ENCODE measurements at regions not wholly inside any gene's neighbourhood (a gene's known extent, or its start where the extent isn't known, plus 50 kb on each side); places are given as distances from the start of the nearest gene placed in this dataset.

DNA sequence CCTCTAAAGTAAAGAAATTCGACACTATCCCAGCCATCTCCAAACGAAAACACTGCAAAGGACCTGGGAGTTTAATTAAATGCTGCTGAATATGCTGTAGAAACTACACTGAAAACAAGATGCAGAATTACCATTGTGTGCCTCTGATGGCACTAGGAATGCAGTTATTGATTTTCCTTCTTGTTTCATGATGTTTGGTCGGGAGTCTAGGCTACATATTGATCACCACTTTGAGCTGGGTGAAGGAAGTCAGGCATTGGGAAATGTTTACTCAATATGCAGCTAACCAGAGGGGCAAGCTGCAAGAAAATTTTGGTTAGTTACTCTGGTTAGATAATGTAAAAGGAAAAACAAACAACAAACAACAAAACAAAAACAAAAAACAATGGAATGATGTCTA lies 650.7 kb upstream of the GALNTL6 start:
- no peaks in the 10 kb centered on the region for H3K36me3 Mint-ChIP-seq (ENCODE audit: insufficient read depth, unreplicated experiment)
- no peak overlapping the region for H3K27ac Mint-ChIP-seq (ENCODE audit: low read depth, unreplicated experiment)
- H3K4me1 Mint-ChIP-seq (ENCODE audit: insufficient read depth, unreplicated experiment), result no peaks in the 10 kb centered on the region
- no peak for DNase-seq (ENCODE audit: unreplicated experiment)
- H3K9me3 Mint-ChIP-seq (ENCODE audit: unreplicated experiment), result no peaks in the 10 kb centered on the region
- ChIA-PET CTCF (no interaction called here), POLR2A (interaction anchor here (0.8 kb wide), 1 partner anchor 41 kb away, joined by 3 read pairs; no protein-coding TSS in a partner anchor)
- intact Hi-C loops (cut with micrococcal nuclease), result no loop called here
- H3K27me3 Mint-ChIP-seq (ENCODE audit: insufficient read depth, unreplicated experiment), result no peaks in the 10 kb centered on the region
- BruUV-seq (replicated peaks), result no TSS peak
- TF ChIP-seq, protein P1, sequence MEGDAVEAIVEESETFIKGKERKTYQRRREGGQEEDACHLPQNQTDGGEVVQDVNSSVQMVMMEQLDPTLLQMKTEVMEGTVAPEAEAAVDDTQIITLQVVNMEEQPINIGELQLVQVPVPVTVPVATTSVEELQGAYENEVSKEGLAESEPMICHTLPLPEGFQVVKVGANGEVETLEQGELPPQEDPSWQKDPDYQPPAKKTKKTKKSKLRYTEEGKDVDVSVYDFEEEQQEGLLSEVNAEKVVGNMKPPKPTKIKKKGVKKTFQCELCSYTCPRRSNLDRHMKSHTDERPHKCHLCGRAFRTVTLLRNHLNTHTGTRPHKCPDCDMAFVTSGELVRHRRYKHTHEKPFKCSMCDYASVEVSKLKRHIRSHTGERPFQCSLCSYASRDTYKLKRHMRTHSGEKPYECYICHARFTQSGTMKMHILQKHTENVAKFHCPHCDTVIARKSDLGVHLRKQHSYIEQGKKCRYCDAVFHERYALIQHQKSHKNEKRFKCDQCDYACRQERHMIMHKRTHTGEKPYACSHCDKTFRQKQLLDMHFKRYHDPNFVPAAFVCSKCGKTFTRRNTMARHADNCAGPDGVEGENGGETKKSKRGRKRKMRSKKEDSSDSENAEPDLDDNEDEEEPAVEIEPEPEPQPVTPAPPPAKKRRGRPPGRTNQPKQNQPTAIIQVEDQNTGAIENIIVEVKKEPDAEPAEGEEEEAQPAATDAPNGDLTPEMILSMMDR (IDR thresholded peaks at IDR 0.05; ENCODE audit: unreplicated experiment), result no peak
- H3K4me3 Mint-ChIP-seq (ENCODE audit: unreplicated experiment), result no peak overlapping the region

DNA sequence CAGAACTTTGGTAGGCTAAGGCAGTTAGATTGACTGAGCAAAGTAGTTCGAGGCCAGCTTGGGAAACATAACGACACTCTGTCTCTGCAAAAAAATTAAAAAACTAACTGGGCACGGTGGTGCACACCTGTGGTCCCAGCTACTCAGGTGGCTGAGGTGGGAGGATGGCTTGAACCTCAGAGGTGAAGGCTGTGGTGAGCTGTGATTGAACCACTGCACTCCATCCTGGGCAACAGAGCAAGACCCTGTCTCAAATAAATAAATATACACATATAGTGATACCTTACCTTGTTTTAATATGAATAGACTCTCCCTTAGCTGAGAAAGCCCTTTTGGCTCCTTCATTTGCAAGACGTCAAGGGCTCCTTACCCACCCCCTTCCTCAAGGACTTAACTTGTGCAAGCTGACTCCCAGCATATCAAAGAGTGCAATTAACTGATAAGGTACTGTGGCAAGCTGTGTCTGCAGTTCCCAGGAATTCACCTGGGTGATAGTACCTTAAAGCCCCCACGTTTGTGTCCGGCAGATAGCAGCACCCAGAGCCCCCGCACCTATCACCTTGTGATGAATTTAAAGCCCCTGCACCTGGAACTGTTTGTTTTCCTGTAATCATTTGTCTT lies 655.6 kb upstream of the GALNTL6 start:
- no peak overlapping the region for H3K27ac Mint-ChIP-seq (ENCODE audit: low read depth, unreplicated experiment)
- no TSS peak for BruUV-seq (replicated peaks)
- no peaks in the 10 kb centered on the region for H3K9me3 Mint-ChIP-seq (ENCODE audit: unreplicated experiment)
- CTCF ChIA-PET, result no interaction called here
- intact Hi-C loops (cut with micrococcal nuclease), result no loop called here
- no peaks in the 10 kb centered on the region for H3K27me3 Mint-ChIP-seq (ENCODE audit: insufficient read depth, unreplicated experiment)
- no peaks in the 10 kb centered on the region for H3K4me1 Mint-ChIP-seq (ENCODE audit: insufficient read depth, unreplicated experiment)
- TF ChIP-seq, protein P1 (IDR thresholded peaks at IDR 0.05; ENCODE audit: unreplicated experiment), result no peak
- no peak overlapping the region for H3K4me3 Mint-ChIP-seq (ENCODE audit: unreplicated experiment)
- DNase-seq (ENCODE audit: unreplicated experiment), result no peak
- H3K36me3 Mint-ChIP-seq (ENCODE audit: insufficient read depth, unreplicated experiment), result no peaks in the 10 kb centered on the region
- POLR2A ChIA-PET, result interaction anchor here (0.6 kb wide), 1 partner anchor 319 kb away, joined by 3 read pairs; no protein-coding TSS in a partner anchor

DNA sequence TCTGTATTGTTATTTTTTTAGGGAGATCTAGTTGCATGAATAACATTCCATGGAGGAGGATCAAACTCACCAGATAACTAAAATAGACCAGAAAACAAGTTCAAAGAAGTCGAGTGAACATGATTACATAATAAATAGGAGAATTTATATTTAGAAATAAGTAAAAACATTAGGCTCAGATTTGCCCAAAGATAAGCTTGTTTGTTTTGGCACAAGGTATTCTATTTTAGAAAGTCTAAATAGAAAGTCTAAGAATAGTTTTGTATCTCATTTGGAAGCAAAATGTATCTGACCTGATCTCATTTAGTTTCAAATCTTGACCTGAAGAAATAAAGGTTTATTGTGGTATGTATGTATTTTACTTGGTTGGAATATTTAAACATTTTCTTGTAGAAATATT lies 670.6 kb upstream of the GALNTL6 start:
- DNase-seq (ENCODE audit: unreplicated experiment), result no peak
- POLR2A ChIA-PET, result interaction anchor here (0.8 kb wide), 1 partner anchor 31 kb away, joined by 3 read pairs; no protein-coding TSS in a partner anchor
- Mint-ChIP-seq H3K27ac (ENCODE audit: low read depth, unreplicated experiment) (no peak overlapping the region), H3K27me3 (ENCODE audit: insufficient read depth, unreplicated experiment) (no peaks in the 10 kb centered on the region), H3K4me1 (ENCODE audit: insufficient read depth, unreplicated experiment) (no peaks in the 10 kb centered on the region), H3K9me3 (ENCODE audit: unreplicated experiment) (no peaks in the 10 kb centered on the region), H3K36me3 (ENCODE audit: insufficient read depth, unreplicated experiment) (no peaks in the 10 kb centered on the region), H3K4me3 (ENCODE audit: unreplicated experiment) (no peak overlapping the region)
- CTCF ChIA-PET, result interaction anchor here (0.5 kb wide), 1 partner anchor 156 kb away, joined by 3 read pairs; no protein-coding TSS in a partner anchor
- TF ChIP-seq, protein P1 (IDR thresholded peaks at IDR 0.05; ENCODE audit: unreplicated experiment), result no peak
- intact Hi-C loops (cut with micrococcal nuclease), result no loop called here
- BruUV-seq (replicated peaks), result no TSS peak

DNA sequence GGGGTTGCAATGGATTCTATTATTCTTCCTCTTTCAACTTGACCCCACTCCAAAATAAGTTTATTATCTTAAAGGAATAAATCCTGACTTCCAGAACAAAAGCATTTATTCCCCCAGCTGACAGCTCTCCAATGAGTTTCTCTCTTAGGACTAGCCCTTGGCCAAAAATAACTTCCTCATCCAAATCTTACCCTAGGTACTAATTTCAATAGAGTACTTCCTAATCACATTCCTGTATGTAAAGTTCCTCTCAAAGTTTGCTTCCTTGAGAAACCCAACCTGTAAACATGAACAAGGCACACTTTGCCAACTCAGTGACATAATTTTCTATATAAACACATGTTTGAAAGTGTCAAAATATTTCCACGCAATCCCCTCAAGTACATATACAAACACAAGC lies 671.2 kb upstream of the GALNTL6 start:
- BruUV-seq (replicated peaks), result no TSS peak
- Mint-ChIP-seq H3K4me3 (ENCODE audit: unreplicated experiment) (no peak overlapping the region), H3K27ac (ENCODE audit: low read depth, unreplicated experiment) (no peak overlapping the region), H3K9me3 (ENCODE audit: unreplicated experiment) (no peaks in the 10 kb centered on the region), H3K4me1 (ENCODE audit: insufficient read depth, unreplicated experiment) (no peaks in the 10 kb centered on the region), H3K27me3 (ENCODE audit: insufficient read depth, unreplicated experiment) (no peaks in the 10 kb centered on the region), H3K36me3 (ENCODE audit: insufficient read depth, unreplicated experiment) (no peaks in the 10 kb centered on the region)
- ChIA-PET POLR2A (interaction anchor here (0.8 kb wide), 1 partner anchor 30 kb away, joined by 3 read pairs; no protein-coding TSS in a partner anchor), CTCF (no interaction called here)
- TF ChIP-seq, protein P1 (IDR thresholded peaks at IDR 0.05; ENCODE audit: unreplicated experiment), result no peak
- intact Hi-C loops (cut with micrococcal nuclease), result no loop called here
- no peak for DNase-seq (ENCODE audit: unreplicated experiment)
